OCI-M1 (cell line): ENCODE measurements at regions not wholly inside any gene's neighbourhood (a gene's known extent, or its start where the extent isn't known, plus 50 kb on each side); places are given as distances from the start of the nearest gene placed in this dataset.
"Not testable (repeated sequence)": the region's sequence is repeated elsewhere in the genome, so short reads cannot be mapped to it uniquely, and the experiment has no call there.

ENCODE experiments used
- DNase-seq: peaks from one replicate; lab custom pipeline; 2025; lab: John Stamatoyannopoulos, UW

DNA sequence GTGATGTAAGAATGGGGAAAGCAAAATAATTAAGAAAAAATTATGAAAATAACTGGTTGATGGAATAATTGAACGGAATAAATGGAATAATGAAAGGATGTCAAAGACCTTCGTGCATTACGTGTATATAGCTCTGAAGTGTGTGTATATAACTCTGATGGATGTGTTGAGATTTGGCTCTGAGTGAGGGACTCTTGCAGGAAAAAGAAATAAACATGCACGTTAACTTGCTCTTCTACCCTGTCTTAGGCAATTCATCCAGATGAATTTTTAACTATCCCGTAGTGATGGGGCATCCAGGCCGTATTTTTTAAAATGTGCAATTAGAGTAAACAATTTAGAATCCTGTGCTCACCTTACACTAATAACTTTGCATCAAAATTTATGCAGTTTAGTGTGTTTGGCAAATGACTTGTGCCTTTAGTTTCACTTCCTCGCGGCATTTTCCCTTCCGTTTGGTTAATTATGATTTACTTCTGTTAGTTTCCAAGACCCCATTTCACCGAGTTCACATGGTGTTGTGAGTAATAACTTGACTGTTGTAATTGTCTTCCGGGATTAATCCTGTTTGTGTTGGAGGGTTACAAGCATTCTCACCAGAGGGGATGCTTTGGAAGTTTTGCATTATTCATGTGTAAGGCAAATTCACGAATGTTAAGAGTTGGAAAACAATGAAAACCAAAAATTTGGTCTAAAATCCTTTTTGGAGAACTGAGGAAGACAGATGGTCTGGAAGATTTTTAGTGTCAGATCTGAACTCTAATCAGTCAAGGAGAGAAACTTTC is 256.5 kb upstream of the FAT1 start:
- DNase-seq = peak; percentile 41

- DNase-seq = no peak
Measured at GRCh38 chr4:186981161-186981560, 257.5 kb upstream of the FAT1 start.

- DNase-seq = no peak
Measured at GRCh38 chr4:186982160-186982559, 258.5 kb upstream of the FAT1 start.

DNA sequence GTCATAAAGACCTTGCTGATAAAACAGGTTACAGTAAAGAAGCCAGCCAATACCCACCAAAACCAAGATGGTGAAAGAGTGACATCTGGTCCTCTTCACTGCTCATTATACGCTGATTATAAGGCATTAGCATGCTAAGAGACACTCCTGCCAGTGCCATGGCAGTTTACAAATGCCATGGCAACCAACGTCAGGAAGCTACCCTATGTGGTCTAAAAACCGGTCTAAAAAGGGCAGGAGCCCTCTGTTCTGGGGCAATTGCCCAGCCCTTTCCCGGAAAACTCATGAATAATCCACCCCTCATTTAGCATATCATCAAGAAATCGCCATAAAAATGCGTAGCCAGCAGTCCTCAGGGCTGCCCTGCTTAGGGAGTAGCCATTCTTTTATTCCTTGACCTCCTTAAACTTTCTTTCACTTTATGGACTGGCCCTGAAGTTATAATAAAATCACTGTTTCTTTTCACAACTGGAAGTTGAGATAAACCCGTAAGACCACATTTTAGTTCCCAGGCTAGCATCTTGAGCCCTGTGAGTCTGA is 260.5 kb upstream of the FAT1 start:
- no peak for DNase-seq

GRCh38 chr4:186999686-187000085 is 276.0 kb upstream of the FAT1 start:
- DNase-seq = no peak

DNA sequence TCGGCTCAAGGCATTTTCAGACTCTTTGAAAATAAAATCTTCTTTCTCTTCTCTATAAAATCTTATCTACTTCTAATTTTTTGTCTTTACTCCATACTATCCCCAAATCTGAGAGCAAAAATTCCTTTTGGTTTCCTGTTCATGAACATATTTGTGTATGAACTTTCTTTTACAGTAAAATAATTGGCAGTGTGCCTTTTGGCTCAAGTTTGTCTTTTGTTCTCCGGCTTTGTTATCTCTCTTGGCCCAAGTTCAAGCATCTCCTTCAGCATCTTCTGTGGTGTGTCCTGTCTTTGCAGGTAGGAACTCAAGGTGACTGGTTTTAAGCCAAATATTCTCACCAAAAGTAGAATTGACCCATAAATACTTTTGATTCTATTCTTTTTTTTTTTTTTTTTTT is 276.6 kb upstream of the FAT1 start:
- DNase-seq = no peak

GRCh38 chr4:187002133-187002532 is 278.5 kb upstream of the FAT1 start:
- not testable (repeated sequence) for DNase-seq

- no peak for DNase-seq
Measured at GRCh38 chr4:187004628-187005027, 281.0 kb upstream of the FAT1 start.

- no peak for DNase-seq
Measured at GRCh38 chr4:187006189-187006618, 282.5 kb upstream of the FAT1 start.

DNA sequence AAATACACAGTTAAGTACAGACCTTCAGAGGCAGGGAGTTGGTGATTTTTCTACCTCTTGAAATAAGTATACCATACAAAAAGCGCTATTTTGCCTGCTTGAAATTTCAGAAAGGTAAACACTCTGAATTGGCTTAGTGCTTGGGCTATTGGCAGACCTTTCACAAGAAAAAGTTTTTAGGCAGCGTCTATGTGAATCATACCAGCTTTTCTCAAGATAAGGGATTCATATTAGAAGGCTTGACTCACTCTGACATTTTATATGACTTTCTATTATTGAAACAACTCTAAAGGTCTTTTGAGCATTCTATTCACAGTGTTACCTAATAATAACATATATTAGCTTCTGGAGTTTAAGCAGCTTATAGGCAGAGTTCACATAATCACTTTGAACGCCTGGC is 286.4 kb upstream of the FAT1 start:
- no peak for DNase-seq

GRCh38 chr4:187016101-187016500 is 292.4 kb upstream of the FAT1 start:
- DNase-seq = no peak

- DNase-seq = no peak
Measured at GRCh38 chr4:187017147-187017546, 293.5 kb upstream of the FAT1 start.

- DNase-seq = peak; percentile 29
Measured at GRCh38 chr4:187019896-187020295, 296.2 kb upstream of the FAT1 start.

GRCh38 chr4:187020676-187021075 is 297.0 kb upstream of the FAT1 start:
- no peak for DNase-seq

- no peak for DNase-seq
Measured at GRCh38 chr4:187021436-187022205, 298.0 kb upstream of the FAT1 start.

- no peak for DNase-seq
Measured at GRCh38 chr4:187027272-187027671, 303.6 kb upstream of the FAT1 start.

GRCh38 chr4:187042251-187042650 is 318.6 kb upstream of the FAT1 start:
- DNase-seq = no peak

DNA sequence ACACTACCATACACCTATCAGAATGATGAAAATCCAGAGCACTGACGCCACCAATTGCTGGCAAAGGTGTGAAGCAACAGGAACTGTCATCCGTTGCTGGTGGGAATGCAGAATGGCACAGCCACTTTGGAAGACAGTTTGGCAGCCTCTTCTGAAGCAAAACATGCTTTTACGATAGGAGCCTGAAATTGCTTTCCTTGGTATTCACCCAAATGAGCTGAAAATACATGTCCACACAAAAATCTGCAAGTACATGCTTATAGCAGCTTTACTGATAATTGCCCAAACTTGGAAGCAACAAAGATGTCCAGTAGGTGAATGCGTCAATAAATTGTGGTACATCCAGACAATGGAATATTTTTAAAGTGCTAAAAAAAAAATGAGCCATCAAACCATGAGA is 322.8 kb upstream of the FAT1 start:
- no peak for DNase-seq

GRCh38 chr4:187059021-187059420 is 335.4 kb upstream of the FAT1 start:
- no peak for DNase-seq

DNA sequence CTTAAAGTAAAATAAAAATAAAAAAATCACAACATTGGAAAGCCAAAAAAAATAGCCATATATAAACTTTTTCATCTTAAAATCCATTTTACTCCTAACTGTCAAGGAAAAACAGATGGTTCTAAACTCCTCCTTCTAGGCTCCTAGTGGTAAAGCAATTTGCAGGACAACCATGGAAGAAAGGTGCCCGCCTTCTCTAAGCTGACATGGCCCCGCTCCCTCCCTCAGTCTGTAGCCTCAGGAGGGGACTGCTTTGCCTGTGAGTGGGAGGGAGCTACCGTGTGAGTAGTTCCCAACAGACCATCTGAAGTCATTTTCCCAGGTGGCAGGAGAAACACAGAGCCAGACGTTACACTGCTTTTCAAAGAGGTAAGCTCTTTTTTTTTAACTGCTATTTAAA is 336.2 kb upstream of the FAT1 start:
- no peak for DNase-seq

DNA sequence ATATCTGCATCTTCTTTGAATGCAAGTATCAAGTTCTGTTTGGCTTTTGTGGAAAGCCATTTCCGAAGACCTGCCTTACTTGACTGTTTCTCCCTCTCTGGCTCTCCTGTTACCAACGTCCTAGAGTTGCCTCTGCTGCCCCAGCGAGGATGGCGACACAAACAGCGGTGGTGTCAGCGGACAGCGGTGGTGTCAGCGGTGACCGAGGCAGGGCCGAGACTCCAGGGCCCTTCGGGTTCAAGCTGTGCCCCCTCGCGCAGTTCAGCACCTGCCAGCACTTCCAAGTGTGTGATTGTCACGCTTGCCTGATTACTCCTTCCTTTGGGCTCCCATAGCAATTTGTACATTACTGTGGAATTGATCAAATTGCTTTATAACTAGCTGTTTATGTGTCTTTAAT is 336.9 kb upstream of the FAT1 start:
- no peak for DNase-seq

GRCh38 chr4:187063251-187063650 is 339.6 kb upstream of the FAT1 start:
- DNase-seq = no peak

DNA sequence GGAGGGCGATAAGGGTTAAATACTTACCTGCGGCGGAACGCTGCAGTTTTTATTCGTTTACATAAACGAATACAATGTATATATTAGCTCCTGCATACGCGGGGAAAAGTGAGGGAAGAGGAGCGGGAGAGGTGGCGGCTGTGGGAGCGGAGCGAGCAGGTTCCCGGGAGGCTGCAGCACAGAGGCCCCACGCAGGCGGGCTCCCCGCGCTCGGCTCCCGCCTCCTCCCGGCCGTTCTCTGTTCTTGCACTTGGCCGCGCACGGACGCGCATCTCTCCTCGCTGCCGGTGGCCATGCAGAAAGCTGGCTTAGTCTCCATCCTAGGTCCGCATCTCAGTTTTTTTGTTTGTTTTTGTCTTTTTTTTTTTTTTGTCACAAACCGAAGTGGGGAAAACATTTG is 340.4 kb upstream of the FAT1 start:
- no peak for DNase-seq
